Mesothelial cell of epicardium (in vitro differentiated cells): ENCODE measurements at regions not wholly inside any gene's neighbourhood (a gene's known extent, or its start where the extent isn't known, plus 50 kb on each side); places are given as distances from the start of the nearest gene placed in this dataset.

ENCODE experiments used
- DNase-seq, 2 experiments: peaks; one replicate each; pipeline ENCODE4 v3.0.0; 2021; ENCODE audit warnings: low spot score in 2 of 2; ENCODE audit not compliant: unreplicated experiment in 2 of 2
- H3K27ac Mint-ChIP-seq: 2 replicates; pipeline ENCODE4 v1.8.0; 2021; ENCODE audit warnings: mixed read lengths
- H3K27me3 Mint-ChIP-seq: 2 replicates; pipeline ENCODE4 v1.8.0; 2021; ENCODE audit warnings: low read depth, mixed read lengths
- H3K36me3 Mint-ChIP-seq: 2 replicates; pipeline ENCODE4 v1.8.0; 2021; ENCODE audit warnings: mixed read lengths
- H3K4me1 Mint-ChIP-seq: 2 replicates; pipeline ENCODE4 v1.8.0; 2021; ENCODE audit warnings: mixed read lengths
- H3K4me3 Mint-ChIP-seq: 2 replicates; pipeline ENCODE4 v1.8.0; 2021; ENCODE audit warnings: mild to moderate bottlenecking, moderate library complexity, mixed read lengths
- H3K9me3 Mint-ChIP-seq: 2 replicates; pipeline ENCODE4 v1.8.0; 2021; ENCODE audit warnings: mixed read lengths
- CTCF ChIP-seq: fragments of 200-600 bp; sonication (generic); IDR thresholded peaks from one replicate; pipeline ENCODE4 v1.5.0; 2021; ENCODE audit warnings: antibody characterized with exemption; ENCODE audit not compliant: unreplicated experiment

- no peak for DNase-seq
- Mint-ChIP-seq H3K4me3 (peak overlapping the region; percentile 40), H3K9me3 (no peaks in the 10 kb centered on the region), H3K36me3 (no peaks in the 10 kb centered on the region), H3K27ac (peak overlapping the region; percentile 89), H3K27me3 (no peaks in the 10 kb centered on the region), H3K4me1 (peaks cover 73% of the 10 kb centered on the region)
- no peak for TF ChIP-seq CTCF
These were observed 109.9 kb upstream of the OTOS start for GRCh38 chr2:240250150-240250984.

- H3K27ac Mint-ChIP-seq = peak overlapping the region; percentile 73
These were observed 110.8 kb upstream of the OTOS start for GRCh38 chr2:240250985-240251847.

GRCh38 chr2:240251848-240252190, 111.4 kb upstream of the OTOS start:
- Mint-ChIP-seq H3K9me3 (no peaks in the 10 kb centered on the region), H3K36me3 (no peaks in the 10 kb centered on the region), H3K27ac (peak overlapping the region; percentile 30), H3K4me3 (no peak overlapping the region), H3K4me1 (peaks cover 87% of the 10 kb centered on the region), H3K27me3 (no peaks in the 10 kb centered on the region)
- no peak for DNase-seq
- no peak for TF ChIP-seq CTCF

More at GRCh38 chr2:240250985-240251847, 110.8 kb upstream of the OTOS start:
- no peaks in the 10 kb centered on the region for H3K9me3 Mint-ChIP-seq
- DNase-seq = peak in 1 of 2 experiments; percentile 64
- TF ChIP-seq CTCF = no peak
- H3K36me3 Mint-ChIP-seq = no peaks in the 10 kb centered on the region
- H3K27me3 Mint-ChIP-seq = no peaks in the 10 kb centered on the region
- H3K4me3 Mint-ChIP-seq = no peak overlapping the region
- H3K4me1 Mint-ChIP-seq = peaks cover 81% of the 10 kb centered on the region

- no peaks in the 10 kb centered on the region for H3K36me3 Mint-ChIP-seq
- no peak for DNase-seq
- H3K9me3 Mint-ChIP-seq = no peaks in the 10 kb centered on the region
- H3K27me3 Mint-ChIP-seq = no peaks in the 10 kb centered on the region
- peak overlapping the region; percentile 86 for H3K27ac Mint-ChIP-seq
- no peak overlapping the region for H3K4me3 Mint-ChIP-seq
- no peak for TF ChIP-seq CTCF
- H3K4me1 Mint-ChIP-seq = peaks cover 81% of the 10 kb centered on the region
These were observed 111.9 kb upstream of the OTOS start for GRCh38 chr2:240252191-240252871.

GRCh38 chr2:240252872-240253511, 112.5 kb upstream of the OTOS start:
- no peak for TF ChIP-seq CTCF
- Mint-ChIP-seq H3K27ac (peak overlapping the region; percentile 92), H3K27me3 (no peaks in the 10 kb centered on the region), H3K4me3 (no peak overlapping the region), H3K9me3 (no peaks in the 10 kb centered on the region), H3K4me1 (peaks cover 80% of the 10 kb centered on the region), H3K36me3 (no peaks in the 10 kb centered on the region)
- no peak for DNase-seq
